Activated naive CD8-positive, alpha-beta T cell treated with anti-CD3 and anti-CD28 coated beads, Interleukin-2, amount 50 U/mL, for 16 hours (primary cell): ENCODE measurements at regions not wholly inside any gene's neighbourhood (a gene's known extent, or its start where the extent isn't known, plus 50 kb on each side); places are given as distances from the start of the nearest gene placed in this dataset.
A peak's percentile ranks its signal among the peaks of the same experiment; 100 is the strongest.

Experiments
- DNase-seq: peaks from one replicate; pipeline ENCODE4 v3.0.0-alpha.2; 2020; ENCODE audit warnings: low read depth, low spot score

- no peak for DNase-seq
Measured at GRCh38 chr3:67798412-67798811, 144.0 kb upstream of the SUCLG2 start.

GRCh38 chr3:67791620-67792019 is 137.2 kb upstream of the SUCLG2 start:
- no peak for DNase-seq

GRCh38 chr3:67790043-67790442 is 135.6 kb upstream of the SUCLG2 start:
- peak; percentile 39 for DNase-seq

- no peak for DNase-seq
Measured at GRCh38 chr3:67788396-67788795, 134.0 kb upstream of the SUCLG2 start.

- DNase-seq, result no peak
Measured at GRCh38 chr3:67783281-67784250, 129.2 kb upstream of the SUCLG2 start.

GRCh38 chr3:67781871-67782270 is 127.5 kb upstream of the SUCLG2 start:
- DNase-seq, result no peak

GRCh38 chr3:67781218-67781617 is 126.8 kb upstream of the SUCLG2 start:
- no peak for DNase-seq

GRCh38 chr3:67774676-67775075 is 120.3 kb upstream of the SUCLG2 start:
- no peak for DNase-seq

GRCh38 chr3:67765575-67765974 is 111.2 kb upstream of the SUCLG2 start:
- DNase-seq, result no peak

GRCh38 chr3:67745296-67745695 is 90.9 kb upstream of the SUCLG2 start:
- no peak for DNase-seq

GRCh38 chr3:67744699-67745098 is 90.3 kb upstream of the SUCLG2 start:
- no peak for DNase-seq

- DNase-seq, result no peak
Measured at GRCh38 chr3:67739851-67740250, 85.4 kb upstream of the SUCLG2 start.

- no peak for DNase-seq
Measured at GRCh38 chr3:67737906-67738865, 83.8 kb upstream of the SUCLG2 start.

GRCh38 chr3:67737140-67737539 is 82.7 kb upstream of the SUCLG2 start:
- no peak for DNase-seq

GRCh38 chr3:67733269-67733950 is 79.0 kb upstream of the SUCLG2 start:
- no peak for DNase-seq

GRCh38 chr3:67724434-67724833 is 70.0 kb upstream of the SUCLG2 start:
- no peak for DNase-seq

GRCh38 chr3:67723863-67724262 is 69.5 kb upstream of the SUCLG2 start:
- DNase-seq, result no peak

GRCh38 chr3:67719333-67719732 is 64.9 kb upstream of the SUCLG2 start:
- DNase-seq, result no peak

GRCh38 chr3:67715971-67716370 is 61.6 kb upstream of the SUCLG2 start:
- DNase-seq, result no peak

- DNase-seq, result no peak
Measured at GRCh38 chr3:67713764-67714469, 59.5 kb upstream of the SUCLG2 start.

- DNase-seq, result no peak
Measured at GRCh38 chr3:67712259-67712658, 57.8 kb upstream of the SUCLG2 start.
